HAP-1 (cell line): ENCODE measurements at regions not wholly inside any gene's neighbourhood (a gene's known extent, or its start where the extent isn't known, plus 50 kb on each side); places are given as distances from the start of the nearest gene placed in this dataset.

Experiments used
- DNase-seq, 2 experiments: peaks; one replicate each; pipeline ENCODE4 v3.0.0-alpha.2; 2016 to 2020; ENCODE audit warnings: low spot score in 2 of 2
- H3K27me3 ChIP-seq: fragments of 250-450 bp; sonication (Bioruptor Pico); 2 replicates; pipeline ENCODE4 v1.5.1; 2020; ENCODE audit warnings: low read depth, mild to moderate bottlenecking, moderate library complexity
- H3K36me3 ChIP-seq: fragments of 250-450 bp; sonication (Bioruptor Pico); replicated peaks from 2 replicates; pipeline ENCODE4 v1.5.1; 2020; ENCODE audit warnings: mild to moderate bottlenecking
- H3K4me1 ChIP-seq: fragments of 250-450 bp; sonication (Bioruptor Pico); 2 replicates; pipeline ENCODE4 v1.5.1; 2020; ENCODE audit warnings: mild to moderate bottlenecking
- H3K4me3 ChIP-seq: fragments of 250-450 bp; sonication (Bioruptor Pico); 2 replicates; pipeline ENCODE4 v1.5.1; 2020; ENCODE audit warnings: mild to moderate bottlenecking, moderate library complexity
- H3K9me3 ChIP-seq: fragments of 250-450 bp; sonication (Bioruptor Pico); 2 replicates; pipeline ENCODE4 v1.5.1; 2020; ENCODE audit warnings: mild to moderate bottlenecking, moderate library complexity
- in situ Hi-C: fragments of 300-500 bp; cut with MboI; formaldehyde crosslinking; loops from 3 replicates; pipeline ENCODE4 v1.14.3; 2020; ENCODE audit warnings: low sequenced_read_pairs, inconsistent platforms, mixed read lengths

DNA sequence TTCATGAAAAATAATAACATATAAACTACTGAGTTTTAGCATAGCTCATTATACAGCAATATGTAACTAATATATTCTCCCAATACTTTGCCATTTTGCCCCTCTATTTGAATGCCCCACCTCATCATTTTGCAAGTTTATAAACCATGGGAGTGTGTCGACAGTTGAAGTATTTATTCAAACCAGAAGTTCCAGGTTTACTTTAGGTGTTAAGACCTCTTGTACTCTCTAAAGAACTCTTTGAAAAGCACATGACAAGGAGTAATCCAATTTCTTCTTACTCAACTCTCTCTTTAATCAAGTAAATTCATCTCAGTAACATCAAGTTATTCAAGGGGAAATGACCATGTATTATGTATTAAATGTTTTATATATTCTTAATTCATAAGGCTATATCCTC is 240.7 kb downstream of the COX18 start:
- no peaks in the 10 kb centered on the region for H3K27me3 ChIP-seq
- no peak for DNase-seq
- no peaks in the 10 kb centered on the region for H3K36me3 ChIP-seq
- H3K4me1 ChIP-seq = no peaks in the 10 kb centered on the region
- no peak overlapping the region for H3K4me3 ChIP-seq
- in situ Hi-C loops = no loop called here
- H3K9me3 ChIP-seq = no peaks in the 10 kb centered on the region

DNA sequence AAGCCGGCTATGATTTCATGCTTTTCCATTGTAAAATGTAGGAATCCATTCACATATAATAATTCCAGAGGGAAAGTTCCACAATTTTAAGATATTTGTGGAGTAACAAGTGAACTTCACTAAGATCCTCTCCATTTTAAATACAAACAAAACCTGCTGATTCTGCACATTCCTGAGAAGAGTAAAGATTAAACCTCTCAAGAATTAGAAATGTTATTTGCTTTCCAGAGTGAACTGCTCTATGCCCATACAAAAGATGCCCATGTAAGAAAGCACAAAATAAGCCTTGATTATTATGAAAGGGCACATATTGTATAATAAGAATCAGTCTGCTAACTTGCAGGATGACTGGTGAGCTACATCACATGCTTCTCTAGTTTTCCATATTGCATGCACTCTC is 241.5 kb downstream of the COX18 start:
- Histone ChIP-seq H3K4me3 (no peak overlapping the region), H3K27me3 (no peaks in the 10 kb centered on the region), H3K4me1 (no peaks in the 10 kb centered on the region), H3K9me3 (no peaks in the 10 kb centered on the region), H3K36me3 (no peaks in the 10 kb centered on the region)
- in situ Hi-C loops = no loop called here
- no peak for DNase-seq

DNA sequence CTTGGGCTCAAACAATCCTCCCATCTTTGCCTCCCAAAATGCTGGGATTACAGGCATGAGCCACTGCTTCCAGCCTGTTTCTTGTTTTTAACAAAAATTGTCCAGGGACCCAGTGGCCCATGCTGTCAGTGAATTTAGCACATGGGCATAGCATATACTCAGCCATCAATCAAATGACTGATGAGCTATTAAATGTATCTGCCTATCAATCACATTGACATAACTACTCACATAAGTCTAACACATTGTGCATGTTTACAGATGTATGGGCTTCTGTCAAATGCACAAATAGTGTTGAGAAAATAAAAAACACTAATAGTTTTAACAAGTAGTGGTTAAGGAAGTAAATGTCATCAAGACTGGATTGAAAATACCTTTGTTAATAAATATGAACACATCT is 249.4 kb downstream of the COX18 start:
- in situ Hi-C loops = no loop called here
- Histone ChIP-seq H3K4me3 (no peak overlapping the region), H3K9me3 (no peaks in the 10 kb centered on the region), H3K4me1 (no peaks in the 10 kb centered on the region), H3K36me3 (no peaks in the 10 kb centered on the region), H3K27me3 (no peaks in the 10 kb centered on the region)
- DNase-seq = no peak

DNA sequence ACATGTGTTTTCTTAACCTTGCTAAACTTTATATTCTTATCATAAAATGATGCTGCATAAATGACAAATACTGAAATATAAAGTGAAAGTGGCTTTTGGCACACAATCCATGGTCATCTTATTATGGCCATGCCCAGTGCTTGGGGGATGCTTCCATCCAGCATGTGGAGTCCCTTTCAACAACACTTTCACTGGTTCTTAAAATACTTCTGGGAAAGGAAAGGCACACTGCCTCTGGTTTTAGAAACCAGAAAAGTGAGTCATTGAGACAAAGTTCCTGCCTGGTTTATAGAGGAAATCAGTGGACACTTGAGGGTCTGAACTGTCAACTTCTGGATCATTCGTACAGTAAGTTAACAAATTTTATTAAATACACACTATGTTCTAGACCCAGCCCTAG is 248.0 kb upstream of the ADAMTS3 start:
- in situ Hi-C loops = no loop called here
- Histone ChIP-seq H3K4me1 (no peaks in the 10 kb centered on the region), H3K36me3 (no peaks in the 10 kb centered on the region), H3K27me3 (no peaks in the 10 kb centered on the region), H3K4me3 (no peak overlapping the region), H3K9me3 (no peaks in the 10 kb centered on the region)
- no peak for DNase-seq

DNA sequence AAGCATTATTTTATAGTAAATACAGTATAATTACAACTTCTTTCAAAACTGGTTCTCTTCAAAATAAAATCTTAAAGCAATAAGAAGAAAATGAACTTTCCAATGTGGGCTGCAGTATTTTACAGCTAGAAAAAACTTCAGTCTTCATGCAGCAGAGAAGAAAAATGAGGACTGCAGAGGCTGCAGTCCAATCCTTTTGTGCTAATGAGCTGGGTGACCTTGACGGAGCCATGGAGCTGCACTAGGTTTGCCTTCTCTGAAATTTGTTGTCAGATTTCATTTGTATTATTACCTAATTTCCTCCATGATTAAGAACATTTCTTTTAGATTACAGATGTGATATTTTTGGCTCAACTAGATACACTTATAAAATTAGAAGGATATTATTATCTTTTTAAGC is 245.2 kb upstream of the ADAMTS3 start:
- in situ Hi-C loops = no loop called here

DNA sequence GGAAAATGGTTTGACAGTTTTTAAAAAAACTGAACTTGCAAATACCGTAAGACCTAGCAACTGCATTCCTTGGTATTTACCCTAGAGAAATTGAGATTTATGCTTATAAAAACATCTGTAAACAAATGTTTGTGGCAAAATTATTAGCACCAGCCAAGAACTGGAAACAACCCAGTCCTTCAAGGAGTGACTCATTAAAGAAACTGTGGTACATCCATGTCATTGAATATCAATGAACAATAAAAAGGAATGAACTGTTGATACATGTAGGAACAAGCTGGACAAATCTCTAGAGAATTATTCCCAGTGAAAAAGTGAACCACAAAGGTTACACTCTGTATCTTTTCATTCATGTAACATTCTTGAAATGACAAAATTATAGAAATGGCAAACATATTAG is 240.2 kb upstream of the ADAMTS3 start:
- in situ Hi-C loops = no loop called here
- no peaks in the 10 kb centered on the region for H3K36me3 ChIP-seq
- no peak for DNase-seq
- no peaks in the 10 kb centered on the region for H3K9me3 ChIP-seq
- H3K4me3 ChIP-seq = no peak overlapping the region
- H3K4me1 ChIP-seq = no peaks in the 10 kb centered on the region
- no peaks in the 10 kb centered on the region for H3K27me3 ChIP-seq

More for the DNA sequence above, 245.2 kb upstream of the ADAMTS3 start:
- H3K27me3 ChIP-seq = no peaks in the 10 kb centered on the region
- no peak overlapping the region for H3K4me3 ChIP-seq
- no peaks in the 10 kb centered on the region for H3K4me1 ChIP-seq
- no peaks in the 10 kb centered on the region for H3K36me3 ChIP-seq
- no peak for DNase-seq
- no peaks in the 10 kb centered on the region for H3K9me3 ChIP-seq

DNA sequence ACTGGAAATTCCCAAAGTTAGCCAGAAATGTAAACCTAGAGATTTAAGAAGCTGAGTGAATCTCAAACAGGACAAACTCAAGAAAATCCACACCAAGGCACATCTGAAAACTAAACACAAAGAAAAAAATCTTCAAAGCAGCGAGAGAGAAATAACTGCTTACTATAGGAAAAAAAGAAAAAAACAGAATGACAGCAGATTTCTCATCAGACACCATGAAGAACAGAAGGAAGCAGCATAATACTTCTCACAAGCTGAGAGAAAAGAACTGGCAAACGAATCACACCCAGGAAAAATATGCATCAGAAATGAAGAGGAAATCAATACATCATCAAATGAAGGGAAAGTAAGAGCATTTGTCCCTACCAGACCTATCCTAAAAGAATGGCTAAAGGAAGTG is 236.3 kb upstream of the ADAMTS3 start:
- H3K4me1 ChIP-seq = no peaks in the 10 kb centered on the region
- no peak for DNase-seq
- no peaks in the 10 kb centered on the region for H3K36me3 ChIP-seq
- in situ Hi-C loops = no loop called here
- no peaks in the 10 kb centered on the region for H3K27me3 ChIP-seq
- no peaks in the 10 kb centered on the region for H3K9me3 ChIP-seq
- no peak overlapping the region for H3K4me3 ChIP-seq

DNA sequence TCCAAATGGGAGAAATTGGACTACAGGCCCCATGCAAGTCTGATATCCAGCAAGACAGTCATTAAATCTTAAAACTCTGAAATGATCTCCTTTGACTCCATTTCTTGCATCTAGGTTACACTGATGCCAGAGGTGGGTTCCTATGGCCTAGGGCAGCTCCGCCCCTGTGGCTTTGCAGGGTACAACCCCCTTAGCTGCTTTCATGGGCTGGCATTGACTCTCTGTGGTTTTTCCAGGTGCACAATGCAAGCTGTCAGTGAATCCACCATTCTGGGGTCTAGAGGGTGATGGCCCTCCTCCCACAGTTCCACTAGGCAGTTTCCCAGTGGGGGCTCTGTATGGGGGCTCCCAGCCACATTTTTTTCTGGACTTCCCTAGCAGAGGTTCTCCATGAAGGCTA is 228.5 kb upstream of the ADAMTS3 start:
- H3K27me3 ChIP-seq = no peaks in the 10 kb centered on the region
- no peaks in the 10 kb centered on the region for H3K9me3 ChIP-seq
- no peaks in the 10 kb centered on the region for H3K36me3 ChIP-seq
- in situ Hi-C loops = no loop called here
- no peak overlapping the region for H3K4me3 ChIP-seq
- no peaks in the 10 kb centered on the region for H3K4me1 ChIP-seq
- DNase-seq = no peak

DNA sequence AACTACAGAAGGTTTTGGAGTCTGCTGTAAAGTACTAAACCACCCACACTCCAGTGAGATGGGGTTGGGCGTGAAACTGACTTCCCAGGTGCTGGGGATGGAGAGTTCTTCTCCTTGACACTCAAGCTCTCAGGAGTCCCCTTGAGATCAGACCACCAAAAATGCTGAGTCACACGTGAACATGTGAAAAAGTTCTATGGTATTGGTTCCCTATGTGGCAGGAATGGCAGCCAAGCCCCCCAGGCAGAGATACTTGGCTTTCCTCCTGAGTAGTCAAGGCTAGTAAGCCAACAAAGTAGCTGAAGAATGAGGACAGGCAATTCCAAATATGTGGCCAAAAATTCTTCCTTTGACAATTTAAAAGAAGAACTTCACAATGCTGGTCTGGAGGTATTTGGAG is 222.0 kb upstream of the ADAMTS3 start:
- H3K4me1 ChIP-seq = no peaks in the 10 kb centered on the region
- no peaks in the 10 kb centered on the region for H3K36me3 ChIP-seq
- in situ Hi-C loops = no loop called here
- no peak overlapping the region for H3K4me3 ChIP-seq
- no peaks in the 10 kb centered on the region for H3K9me3 ChIP-seq
- DNase-seq = no peak
- no peaks in the 10 kb centered on the region for H3K27me3 ChIP-seq

DNA sequence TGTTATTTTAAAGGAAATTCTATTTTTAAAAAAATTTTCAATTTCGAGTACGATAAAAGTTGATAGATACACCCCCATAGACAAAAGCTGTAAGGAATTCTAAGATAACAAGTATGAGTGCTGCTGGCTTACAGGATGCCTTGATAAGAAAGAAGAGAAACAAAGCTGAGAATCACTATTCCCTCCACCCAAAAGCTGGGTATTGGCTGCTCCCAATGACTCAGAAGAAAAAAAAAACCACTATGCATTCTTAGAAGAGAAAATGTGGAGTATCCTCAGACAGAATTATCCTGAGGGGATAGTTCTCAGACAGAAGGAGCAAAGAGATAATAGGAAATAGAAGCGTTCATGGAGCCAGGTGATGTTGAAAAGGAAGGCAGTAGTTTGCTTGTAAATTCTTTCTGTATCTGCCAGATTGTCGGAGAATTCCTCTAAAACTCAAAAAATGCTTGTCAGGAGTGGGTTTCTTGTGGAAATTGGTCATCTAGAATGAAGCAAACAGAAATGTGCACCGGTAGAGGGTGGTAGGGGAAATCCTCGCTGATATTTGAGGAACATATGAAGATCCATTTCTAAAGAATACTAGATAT is 217.5 kb upstream of the ADAMTS3 start:
- H3K4me1 ChIP-seq = no peaks in the 10 kb centered on the region
- H3K27me3 ChIP-seq = peaks cover 6% of the 10 kb centered on the region; the same call in 1 of the 2 replicates
- no peak for DNase-seq
- H3K4me3 ChIP-seq = no peak overlapping the region
- in situ Hi-C loops = no loop called here
- no peaks in the 10 kb centered on the region for H3K36me3 ChIP-seq
- H3K9me3 ChIP-seq = no peaks in the 10 kb centered on the region

DNA sequence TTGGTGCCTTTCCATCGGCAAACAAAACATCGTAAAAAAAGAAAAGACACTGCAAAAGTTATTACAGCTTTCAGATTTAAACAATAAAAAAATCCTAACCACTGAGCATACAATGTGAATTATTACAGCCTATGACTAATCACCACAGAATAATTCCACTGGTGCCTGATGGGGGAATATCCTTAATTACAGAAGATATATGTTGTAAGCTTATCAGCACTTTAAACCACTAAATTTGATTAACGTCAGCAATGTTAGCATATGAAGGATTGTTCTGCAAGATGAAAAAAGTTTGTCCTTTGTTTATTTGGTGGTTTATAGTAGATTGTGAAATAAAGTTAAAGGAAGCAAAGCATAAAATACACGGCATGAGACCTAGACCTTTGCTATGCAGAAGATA is 210.2 kb upstream of the ADAMTS3 start:
- DNase-seq = no peak
- Histone ChIP-seq H3K36me3 (no peaks in the 10 kb centered on the region), H3K9me3 (no peaks in the 10 kb centered on the region), H3K4me1 (no peaks in the 10 kb centered on the region), H3K27me3 (peaks cover 6% of the 10 kb centered on the region; the same call in 1 of the 2 replicates), H3K4me3 (no peak overlapping the region)
- in situ Hi-C loops = no loop called here

DNA sequence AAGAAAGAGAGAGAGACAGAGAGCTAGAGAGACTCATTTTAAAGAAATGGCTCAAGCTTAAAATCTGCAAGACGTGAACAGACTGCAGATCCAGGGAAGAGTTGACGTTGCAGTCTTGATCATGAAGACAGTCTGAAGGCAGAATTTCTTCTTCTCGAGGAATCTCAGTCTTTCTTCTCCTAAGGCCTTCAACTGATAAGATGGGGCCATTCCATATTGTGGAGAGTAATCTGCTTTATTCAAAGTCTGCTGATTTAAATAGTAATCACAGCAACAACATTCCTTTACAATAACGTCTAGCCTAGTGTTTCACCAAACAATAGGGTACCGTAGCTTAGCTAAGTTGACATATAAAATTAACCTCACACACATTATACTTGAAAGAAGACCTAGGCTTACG is 208.4 kb upstream of the ADAMTS3 start:
- no peaks in the 10 kb centered on the region for H3K9me3 ChIP-seq
- no peak overlapping the region for H3K4me3 ChIP-seq
- no peak for DNase-seq
- H3K36me3 ChIP-seq = no peaks in the 10 kb centered on the region
- in situ Hi-C loops = no loop called here
- peaks cover 6% of the 10 kb centered on the region; the same call in 1 of the 2 replicates for H3K27me3 ChIP-seq
- H3K4me1 ChIP-seq = no peaks in the 10 kb centered on the region

DNA sequence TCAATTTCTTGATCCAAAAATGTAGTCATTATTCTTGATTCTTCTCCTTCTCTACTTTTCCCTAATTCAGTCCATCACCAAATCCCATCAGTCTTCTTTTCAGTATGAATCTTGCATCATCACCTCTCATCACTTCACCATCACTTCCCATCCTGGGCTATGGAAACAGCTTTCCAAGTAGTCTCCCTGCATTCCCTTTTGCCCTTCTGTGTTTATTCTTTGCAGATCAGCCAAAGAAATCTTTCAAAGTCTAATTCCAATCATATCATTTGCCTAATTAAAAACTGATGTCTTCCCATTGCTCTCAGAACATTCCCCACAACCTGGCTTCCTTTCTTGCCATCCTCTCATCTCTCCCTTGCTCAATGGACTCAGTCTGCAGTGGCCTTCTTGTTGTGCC is 201.7 kb upstream of the ADAMTS3 start:
- Histone ChIP-seq H3K4me3 (no peak overlapping the region), H3K9me3 (no peaks in the 10 kb centered on the region), H3K36me3 (no peaks in the 10 kb centered on the region), H3K27me3 (no peaks in the 10 kb centered on the region), H3K4me1 (no peaks in the 10 kb centered on the region)
- DNase-seq = no peak
- in situ Hi-C loops = no loop called here

DNA sequence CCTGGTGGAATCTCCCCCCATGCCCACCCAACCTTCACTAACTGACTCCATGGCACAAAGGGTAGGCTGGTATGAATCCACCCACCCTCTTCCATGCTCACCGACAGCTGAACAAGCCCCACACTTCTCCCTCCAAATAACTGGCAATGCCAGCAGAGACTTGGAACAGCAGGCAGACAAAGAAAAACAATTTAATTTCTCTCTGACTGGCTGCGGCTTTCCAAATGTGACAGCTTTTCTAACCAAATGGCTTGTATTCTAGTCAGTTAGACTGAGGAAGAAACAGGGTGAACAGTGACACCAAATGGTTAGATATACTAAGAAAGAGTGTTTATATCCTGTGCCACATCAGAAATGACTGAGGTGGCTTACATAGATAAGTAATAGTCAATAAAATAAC is 199.3 kb upstream of the ADAMTS3 start:
- in situ Hi-C loops = no loop called here
- no peaks in the 10 kb centered on the region for H3K27me3 ChIP-seq
- no peak for DNase-seq

DNA sequence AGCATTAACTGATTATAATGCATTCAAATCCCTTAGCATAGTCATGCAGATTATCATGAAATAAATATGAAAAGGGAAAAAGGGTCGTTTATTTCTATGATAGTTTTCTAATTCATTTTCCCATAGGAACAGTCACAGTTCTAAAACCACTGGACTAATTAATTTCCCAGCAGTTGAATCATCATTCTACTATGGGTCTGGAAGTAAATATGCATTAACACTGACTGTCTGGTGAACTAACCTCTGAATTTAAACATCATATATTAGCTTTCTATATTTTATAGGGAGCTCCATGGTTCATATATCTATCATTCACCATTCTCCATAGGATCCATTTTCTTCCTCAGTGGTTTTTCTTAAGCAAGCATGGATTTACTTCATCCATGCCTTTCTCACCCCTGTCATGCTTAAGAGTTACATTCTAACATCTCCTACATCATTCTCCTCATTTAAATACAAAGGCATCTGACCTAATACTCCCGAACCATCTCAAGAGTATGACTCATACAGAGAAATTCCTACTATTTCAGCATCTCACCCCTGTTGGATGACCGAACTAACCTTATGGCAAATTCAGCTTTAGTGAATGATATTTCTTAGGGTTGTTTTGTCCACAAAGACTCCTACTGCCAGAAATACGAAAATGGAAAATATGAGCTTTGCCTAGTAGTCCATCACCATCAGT is 198.7 kb upstream of the ADAMTS3 start:
- Histone ChIP-seq H3K9me3 (no peaks in the 10 kb centered on the region), H3K27me3 (no peaks in the 10 kb centered on the region), H3K36me3 (no peaks in the 10 kb centered on the region), H3K4me3 (no peak overlapping the region), H3K4me1 (no peaks in the 10 kb centered on the region)
- in situ Hi-C loops = no loop called here
- DNase-seq = no peak

More for the DNA sequence above, 199.3 kb upstream of the ADAMTS3 start:
- H3K4me3 ChIP-seq = no peak overlapping the region
- H3K4me1 ChIP-seq = no peaks in the 10 kb centered on the region
- H3K9me3 ChIP-seq = no peaks in the 10 kb centered on the region
- H3K36me3 ChIP-seq = no peaks in the 10 kb centered on the region
